HG02852 (cell line): ENCODE measurements at regions not wholly inside any gene's neighbourhood (a gene's known extent, or its start where the extent isn't known, plus 50 kb on each side); places are given as distances from the start of the nearest gene placed in this dataset.

Source experiments
- ATAC-seq: cut with Tn5 transposase; IDR thresholded peaks from one replicate; pipeline ENCODE4 v1.9.1; 2021; ENCODE audit warnings: mild to moderate bottlenecking, moderate library complexity; ENCODE audit not compliant: unreplicated experiment

DNA sequence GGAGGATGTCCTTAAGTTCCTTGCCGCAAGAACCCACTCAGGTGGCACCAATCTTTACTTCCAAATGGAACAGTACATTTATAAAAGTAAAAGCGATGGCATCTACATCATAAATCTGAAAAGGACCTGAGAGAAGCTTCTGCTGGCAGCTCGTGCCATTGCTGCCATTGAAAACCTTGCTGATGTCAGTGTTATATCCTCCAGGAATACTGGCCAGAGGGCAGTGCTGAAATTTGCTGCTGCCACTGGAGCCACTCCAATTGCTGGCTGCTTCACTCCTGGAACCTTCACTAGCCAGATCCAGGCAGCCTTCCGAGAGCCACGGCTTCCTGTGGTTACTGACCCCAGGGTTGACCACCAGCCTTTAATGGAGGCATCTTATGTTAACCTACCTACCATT lies 191.7 kb downstream of the TRIM27 start:
- ATAC-seq = no peak

DNA sequence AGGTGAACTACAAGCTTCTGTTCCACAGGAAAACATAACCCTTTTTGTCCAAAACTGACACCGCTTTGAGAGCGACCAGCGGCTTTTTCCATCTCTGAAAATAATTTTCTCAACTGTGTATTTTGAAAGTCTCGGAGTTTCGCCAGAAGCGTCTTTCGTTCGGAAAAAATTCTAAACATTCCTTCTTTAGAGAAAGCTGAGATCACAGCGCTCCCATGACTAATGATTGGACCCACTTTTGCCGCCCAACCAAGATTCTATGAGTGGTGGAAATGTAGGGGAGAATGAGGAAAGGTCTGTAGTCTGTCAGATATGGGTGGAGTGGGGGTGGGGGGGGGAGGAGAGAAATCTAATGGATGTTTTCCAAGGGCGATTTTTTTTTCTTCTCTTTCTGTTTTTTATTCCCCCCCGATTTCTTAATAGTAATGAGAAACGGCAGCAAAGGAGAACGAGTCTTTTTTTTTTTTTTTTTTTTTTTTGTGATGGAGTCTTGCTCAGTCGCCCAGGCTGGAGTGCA lies 189.3 kb downstream of the TRIM27 start:
- no peak for ATAC-seq

DNA sequence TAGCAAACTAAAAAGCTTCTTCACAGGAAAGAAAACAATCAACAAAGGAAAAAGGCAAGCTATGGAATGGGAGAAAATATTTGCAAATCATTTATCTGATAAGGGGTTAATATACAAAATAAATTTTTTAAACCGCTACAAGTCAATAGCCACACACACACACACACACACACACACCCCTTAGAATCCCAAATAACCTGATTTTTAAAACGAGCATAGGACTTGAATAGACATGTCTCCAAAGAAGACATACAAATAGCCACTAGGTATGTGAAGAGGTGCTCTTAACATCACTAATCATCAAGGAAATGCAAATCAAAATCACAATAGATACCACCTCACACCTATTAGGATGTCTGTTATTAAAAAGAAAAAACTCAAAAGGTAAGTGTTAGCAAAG lies 187.7 kb downstream of the TRIM27 start:
- ATAC-seq = no peak

DNA sequence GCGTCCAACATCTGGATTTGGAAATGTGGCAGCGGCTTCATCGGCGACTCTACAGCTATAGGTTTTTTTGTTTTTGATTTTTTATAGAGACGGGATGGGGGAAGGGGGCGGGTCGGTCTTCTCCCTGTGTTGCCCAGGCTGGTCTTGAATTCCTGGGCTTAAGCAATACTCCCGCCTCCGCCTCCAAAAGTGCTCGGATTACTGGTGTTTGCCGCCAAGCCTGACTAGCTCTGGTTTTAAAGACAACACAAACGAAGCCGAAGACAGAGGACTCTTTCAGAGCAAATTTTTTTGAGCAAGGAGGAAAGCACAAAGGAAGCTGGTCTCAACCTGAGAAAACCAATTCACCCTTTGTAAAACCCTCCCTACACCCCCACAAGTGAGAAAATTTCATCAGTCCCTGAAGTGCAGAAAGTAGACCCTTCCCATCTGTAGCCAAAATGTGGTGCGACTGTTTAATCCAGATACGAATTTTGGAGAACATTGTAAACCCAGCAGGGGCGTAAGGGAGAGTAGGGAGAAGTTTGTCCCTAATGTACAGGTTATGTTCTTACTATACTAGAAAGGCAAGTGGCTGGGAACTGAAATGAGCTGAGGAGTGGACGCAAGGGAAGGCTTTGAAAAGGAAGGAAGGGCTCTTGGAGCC lies 185.9 kb downstream of the TRIM27 start:
- ATAC-seq = no peak

DNA sequence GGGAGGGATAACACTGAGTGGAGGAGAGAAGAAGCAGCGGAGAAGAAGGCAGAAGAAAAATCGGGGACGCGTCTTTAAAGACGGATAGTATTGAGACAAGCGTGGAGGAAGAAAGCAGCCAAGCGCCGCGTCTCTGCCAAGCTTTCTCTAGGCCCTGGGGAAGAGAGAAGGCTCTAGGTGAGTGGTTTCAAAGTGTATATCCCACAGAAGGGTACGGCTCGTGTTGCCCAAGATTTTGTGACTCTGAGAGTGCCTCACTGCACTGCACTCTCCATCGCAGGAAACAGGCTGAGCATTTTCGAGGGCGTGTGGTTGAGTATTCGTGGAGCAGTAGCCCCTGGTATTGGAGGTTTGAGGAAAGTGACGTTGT lies 185.4 kb downstream of the TRIM27 start:
- ATAC-seq = no peak

DNA sequence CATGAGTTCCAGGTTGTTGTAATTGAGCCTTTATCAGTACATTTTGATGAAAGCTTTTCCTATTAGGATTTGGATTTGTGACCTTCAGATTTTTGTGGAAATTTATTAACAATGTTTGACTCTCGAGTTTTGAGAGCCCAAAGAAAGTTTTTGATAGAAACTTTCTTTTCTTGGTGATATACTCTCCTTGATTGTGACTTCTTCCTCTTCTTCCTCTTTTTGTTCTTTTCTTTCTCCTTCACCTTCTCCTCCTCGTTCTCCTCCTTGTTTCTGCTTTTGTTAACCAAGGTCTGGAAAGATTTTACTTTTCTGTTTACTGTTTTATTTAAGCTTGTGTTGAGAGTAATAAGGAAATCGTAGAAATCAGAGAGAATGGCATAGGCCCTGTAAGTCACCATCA lies 182.4 kb downstream of the TRIM27 start:
- ATAC-seq = no peak

DNA sequence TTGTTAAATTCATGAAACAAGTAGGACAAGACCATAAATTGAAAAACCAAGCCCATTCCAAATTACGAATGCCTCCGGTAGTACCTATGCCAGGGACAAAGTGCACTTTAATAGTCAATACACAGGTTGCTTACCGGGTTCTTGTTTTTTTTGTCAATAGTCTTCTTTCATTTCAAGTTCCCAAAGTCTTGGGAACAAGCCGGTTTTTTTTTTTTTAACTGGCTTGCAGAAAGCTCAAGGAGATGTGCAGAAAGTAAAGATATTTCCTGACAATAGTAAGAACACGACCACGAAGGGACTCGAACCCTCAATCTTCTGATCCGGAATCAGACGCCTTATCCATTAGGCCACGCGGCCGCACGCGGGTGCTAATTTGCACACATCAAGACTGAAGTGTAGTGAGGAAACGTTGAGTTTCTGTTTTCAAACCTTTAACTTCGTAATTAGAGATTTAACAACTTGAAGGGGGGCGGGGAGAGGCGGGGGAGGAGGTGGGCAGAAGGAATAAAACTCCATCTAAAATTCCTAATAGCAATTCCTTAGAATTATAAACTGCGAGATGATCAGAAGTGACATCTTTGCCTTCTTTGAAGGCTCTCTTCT lies 181.0 kb downstream of the TRIM27 start:
- no peak for ATAC-seq

DNA sequence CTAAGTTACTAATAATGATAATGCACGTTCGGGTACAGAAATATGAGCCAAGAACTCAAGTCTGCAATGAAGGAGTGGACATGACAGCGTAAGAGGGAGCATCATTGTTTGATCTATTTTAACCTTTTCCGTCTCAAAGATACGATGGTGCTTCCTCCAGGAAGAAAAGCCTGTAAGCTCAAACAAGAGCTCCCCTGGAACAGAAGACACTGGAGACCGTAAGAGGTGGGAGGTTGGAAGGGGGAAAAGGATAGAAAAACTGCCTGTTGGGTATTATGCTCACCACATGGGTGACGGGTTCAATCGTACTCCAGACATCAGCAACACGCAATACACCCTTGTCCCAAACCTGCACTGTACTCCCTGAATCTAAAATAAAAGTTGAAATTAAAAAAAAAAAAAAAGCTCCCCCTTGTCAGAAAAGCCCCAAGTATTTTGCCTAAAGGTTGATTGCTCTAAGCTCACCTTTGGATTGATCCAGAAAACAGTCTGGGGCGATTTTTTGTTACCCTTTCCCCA lies 180.5 kb downstream of the TRIM27 start:
- no peak for ATAC-seq

DNA sequence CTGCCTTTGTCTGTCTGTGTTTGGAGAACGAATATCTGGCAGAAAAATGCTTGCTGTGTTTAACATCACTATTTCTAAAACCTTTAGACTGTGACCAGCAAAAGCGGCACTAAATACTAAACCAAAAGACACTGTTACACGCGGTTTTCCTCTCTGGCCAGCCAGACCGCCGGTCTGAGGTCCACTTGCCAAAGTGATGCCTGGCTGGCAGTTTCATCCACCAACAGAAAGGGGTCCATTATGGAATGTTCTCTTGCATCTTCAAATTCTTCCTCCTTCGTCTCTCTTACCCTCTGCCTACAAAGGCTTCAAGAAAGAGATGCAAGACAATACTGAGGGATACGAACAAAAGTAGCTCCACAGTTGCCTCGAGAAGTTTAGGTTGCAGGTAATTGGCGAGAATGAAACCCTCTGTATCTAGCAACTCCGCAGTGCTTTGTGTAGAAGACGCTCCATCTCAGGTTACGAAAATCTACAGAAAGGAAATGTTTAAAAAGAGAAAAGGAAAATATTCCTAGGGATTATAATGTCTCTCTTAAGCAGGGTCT lies 176.6 kb downstream of the TRIM27 start:
- ATAC-seq = no peak

DNA sequence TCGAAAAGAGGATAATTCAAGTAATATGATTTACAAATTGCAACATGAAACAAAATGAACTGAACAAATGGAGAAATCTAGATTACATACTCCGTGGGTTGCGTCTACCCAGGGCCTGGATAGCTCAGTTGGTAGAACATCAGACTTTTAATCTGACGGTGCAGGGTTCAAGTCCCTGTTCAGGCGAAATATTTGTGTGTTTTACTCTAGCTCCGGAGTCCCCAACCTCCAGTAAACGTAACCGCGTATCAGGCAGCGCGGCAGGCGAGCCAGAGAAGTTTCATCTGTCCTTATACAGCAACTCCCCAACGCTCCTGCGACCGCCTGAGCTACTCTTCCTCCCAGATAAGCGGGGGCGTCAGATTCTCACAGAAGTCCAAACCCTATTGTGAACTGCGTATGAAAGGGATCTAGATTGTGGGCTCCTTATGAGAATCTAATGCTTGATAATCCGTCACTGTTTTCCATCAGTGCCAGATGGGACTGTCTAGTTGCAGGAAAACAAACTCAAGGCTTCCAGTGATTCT lies 176.1 kb downstream of the TRIM27 start:
- ATAC-seq = no peak

DNA sequence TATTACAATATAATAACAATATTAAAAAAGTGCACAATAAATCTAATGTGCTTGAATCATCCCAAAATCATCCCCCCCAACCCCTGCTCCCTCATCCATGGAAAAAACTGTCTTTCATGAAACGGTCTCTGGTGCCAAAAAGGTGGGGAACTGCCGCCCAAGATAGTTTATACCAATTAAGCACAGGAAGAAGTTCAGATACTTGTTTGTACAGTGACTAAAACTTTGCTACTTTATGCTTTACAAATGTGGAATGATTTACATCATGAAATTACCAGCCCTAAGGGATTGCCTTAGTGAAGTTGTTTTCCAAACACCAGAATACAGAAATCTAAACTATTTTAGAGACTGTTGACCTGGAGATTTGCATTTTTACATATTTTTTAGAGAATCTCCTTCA lies 175.6 kb downstream of the TRIM27 start:
- ATAC-seq = no peak

DNA sequence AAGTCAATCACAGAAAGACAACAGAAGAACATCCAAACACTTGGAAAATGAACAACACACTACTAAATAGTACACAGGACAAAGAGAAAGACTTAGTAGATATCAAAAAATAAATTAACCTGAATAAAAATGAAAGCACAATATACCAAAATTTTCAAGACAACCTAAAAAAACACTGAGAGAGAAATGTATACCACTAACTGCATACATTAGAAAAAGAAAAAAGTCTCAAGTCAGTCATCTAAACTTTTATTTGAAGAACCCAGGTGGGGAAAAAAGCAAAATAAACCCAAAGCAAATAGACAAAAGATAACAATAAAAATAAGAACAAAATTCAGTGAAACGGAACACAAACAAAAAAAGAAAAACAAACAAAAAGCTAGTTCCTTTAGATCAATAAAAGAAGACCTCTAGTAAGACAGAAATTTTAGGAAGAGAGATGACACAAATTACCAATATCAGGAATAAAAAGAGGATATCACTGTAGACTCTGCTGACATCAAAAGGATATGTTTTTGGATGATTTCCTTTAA lies 172.8 kb downstream of the TRIM27 start:
- ATAC-seq = no peak

DNA sequence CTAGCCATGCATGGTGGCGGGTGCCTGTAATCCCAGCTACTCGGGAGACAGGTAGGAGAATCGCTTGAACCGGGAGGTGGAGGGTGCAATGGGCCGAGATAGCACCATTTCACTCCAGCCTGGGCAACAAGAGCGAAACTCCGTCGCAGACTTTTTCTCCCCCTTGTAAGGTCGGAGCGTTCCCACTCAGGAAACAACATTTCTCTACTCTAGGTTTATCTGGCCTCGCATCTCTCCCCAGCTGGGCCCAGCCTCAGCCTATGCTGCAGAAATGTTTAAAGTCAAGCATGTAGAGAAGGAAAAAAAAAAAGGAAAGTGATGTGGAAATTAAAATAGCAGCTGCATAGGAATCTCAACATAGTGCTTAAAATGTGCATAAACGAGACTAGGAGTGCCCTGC lies 172.3 kb downstream of the TRIM27 start:
- ATAC-seq = no peak

DNA sequence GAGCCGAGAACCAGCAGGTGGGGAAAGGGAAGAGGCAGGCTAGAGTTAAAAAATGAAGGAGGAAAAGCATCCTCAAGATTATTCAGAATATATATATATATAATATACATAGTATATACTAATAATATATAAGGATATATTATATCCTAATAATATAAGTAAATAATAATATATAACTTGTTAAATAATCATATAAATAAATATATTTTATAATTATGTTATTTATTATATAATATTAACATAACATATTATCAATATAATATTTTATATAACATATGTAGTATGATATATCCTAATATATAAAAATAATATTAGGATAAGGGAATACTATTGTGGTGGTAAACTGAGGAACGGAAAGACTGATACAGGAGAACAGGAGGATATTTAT lies 171.8 kb downstream of the TRIM27 start:
- no peak for ATAC-seq

DNA sequence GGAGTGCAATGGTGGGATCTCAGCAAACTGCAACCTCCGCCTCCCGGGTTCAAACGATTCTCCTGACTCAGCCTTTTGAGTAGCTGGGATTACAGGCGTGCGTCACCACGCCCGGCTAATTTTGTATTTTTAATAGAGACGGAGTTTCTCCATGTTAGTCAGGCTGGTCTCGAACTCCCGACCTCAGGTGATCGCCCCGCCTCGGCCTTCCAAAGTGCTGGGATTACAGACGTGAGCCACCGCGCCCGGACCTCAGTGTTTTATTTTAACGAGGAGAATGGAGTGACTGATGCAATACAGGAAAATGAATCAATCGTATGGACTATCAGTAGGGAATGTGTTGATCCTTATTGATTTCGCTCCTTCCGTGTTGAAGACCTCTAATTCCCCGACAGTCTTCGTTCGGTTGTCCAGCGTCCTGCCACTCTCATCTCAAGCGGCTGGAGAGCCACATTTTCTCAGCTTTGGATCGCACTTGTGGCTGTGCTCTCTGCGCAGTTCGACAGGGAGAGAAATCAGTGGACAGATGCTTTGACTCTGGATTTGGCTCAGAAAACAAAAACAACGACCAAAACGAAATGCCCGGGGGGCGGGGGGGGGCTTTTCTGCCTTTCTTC lies 166.2 kb downstream of the TRIM27 start:
- ATAC-seq = no peak

DNA sequence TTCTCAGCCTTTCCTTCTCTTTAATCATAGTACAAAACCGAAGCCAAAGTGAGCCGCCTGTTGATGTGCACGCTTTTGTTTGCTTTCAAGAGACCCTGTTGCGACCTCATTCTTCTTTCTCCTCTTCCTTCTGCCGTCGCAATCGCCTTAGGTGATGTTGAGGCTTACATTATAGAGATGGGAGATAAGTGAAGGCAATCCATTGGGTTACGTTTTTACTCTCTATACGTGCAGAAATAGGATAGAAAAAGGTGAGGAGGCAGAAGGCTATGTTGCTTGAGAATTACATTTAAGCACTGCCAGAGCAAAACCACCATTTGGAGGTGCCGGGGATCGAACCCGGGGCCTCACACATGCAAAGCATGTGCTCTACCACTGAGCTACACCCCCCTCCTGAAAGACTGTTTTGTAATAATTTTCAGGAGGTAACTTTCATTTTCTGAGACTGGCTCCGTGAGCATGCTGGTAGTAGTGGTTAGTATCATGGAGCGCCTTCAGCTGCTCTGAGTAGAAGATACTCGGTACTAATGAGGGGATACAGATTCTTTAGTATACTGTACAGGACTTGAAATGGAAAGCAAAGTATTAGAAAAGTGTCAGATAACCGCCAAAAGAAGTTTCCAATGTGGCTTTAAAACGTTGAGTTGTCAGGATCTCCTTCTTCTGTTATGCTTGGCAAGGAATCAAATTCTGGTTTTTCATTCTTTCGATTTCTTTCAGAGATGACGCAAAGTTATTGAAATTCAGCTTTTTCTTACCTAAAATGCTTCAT lies 165.6 kb downstream of the TRIM27 start:
- no peak for ATAC-seq

DNA sequence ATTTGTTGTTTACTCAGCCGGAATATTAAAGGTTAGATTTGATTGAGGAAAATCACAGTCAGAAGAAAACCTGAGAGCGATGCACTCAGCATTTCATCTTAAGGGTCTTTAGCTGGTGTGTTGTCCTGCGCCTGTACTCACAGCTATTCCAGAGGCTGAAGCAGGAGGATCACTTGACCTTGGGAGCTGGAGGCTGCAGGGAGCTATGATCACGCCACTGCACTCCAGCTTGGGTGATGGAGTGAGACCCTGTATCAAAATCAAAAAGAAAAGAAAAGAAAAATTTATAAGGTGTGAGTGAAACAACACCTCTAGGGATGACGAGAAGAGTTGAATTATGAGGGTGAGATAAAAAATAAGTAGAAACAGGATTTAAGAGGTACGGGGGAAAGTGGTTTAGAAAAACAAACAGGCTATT lies 165.0 kb downstream of the TRIM27 start:
- ATAC-seq = no peak

DNA sequence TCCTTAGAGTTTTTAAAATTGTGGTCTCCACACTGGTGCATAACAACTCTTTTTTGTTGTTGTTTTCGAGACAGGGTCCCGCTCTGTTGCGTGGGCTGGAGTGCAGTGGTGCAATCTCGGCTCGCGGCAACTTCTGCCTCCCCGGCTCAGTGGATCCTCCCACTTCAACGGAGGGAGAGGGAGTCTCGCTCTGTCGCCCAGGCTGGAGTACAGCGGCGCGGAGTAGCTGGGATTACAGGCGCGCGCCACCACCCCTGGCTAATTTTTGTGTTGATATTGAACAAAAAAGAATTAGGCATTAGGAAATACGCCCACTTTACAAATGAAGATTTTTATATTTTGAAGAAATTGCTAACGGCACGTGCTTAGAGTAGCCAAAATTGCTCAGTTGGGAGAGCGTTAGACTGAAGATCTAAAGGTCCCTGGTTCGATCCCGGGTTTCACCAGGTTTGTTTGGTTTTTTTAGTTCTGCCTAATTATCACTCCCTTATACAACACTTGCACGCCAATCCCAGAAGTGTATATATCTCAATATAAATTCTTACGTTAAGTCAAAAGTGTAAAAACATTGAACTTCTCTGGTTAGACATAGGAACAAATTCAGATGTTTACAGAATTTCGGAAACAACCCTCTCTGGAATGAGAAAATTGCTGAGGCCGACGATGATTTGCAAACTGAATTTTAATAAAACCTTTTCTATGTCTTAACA lies 159.6 kb downstream of the TRIM27 start:
- ATAC-seq = no peak

DNA sequence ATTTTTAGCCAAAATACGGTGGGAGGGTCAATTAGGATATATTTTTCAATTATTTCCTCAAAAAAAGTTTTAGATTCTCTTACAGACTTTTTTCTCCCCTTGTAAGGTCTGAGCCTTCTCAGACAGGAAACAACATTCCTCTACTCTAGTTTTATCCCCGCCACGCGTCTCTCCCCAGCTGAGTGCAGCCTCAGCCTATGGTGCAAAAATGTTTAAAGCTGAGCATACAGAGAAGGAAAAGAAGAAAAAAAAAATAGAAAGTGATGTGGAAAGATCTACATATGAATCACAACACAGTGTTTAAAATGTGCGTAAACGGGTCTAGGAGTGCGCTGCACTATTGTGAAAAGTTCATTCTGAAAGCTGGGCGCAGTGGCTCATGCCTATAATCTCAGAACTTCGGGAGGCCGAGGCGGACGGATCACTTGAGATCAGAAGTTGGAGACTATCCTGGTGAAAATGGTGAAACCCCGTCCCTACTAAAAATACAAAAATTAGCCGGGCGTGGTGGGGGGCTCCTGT lies 159.0 kb downstream of the TRIM27 start:
- ATAC-seq = no peak

DNA sequence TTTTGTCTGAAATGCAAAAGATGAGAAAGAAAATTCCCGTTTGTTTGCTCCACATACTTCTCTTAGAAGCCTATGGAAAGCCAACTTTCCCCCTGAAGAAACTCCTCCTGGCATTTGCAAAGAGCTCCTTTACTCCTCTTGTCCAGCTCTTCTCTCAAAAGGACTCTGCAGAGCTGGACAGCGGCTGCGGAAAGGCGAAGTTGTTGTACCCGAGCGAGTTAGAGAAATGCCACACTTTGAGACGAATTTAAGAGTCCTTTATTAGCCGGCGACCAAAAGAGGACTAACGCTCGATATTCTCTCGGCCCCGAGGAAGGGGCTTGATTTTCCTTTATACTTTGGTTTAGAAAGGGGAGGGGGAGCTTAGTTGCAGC lies 157.8 kb downstream of the TRIM27 start:
- no peak for ATAC-seq
